K562 (cell line): ENCODE measurements at regions not wholly inside any gene's neighbourhood (a gene's known extent, or its start where the extent isn't known, plus 50 kb on each side); places are given as distances from the start of the nearest gene placed in this dataset.

Experiments used
- ATAC-seq: fragments of 200-7000 bp; cut with Tn5 transposase; 3 replicates; pipeline ENCODE4 v1.9.1; 2020; ENCODE audit warnings: moderate library complexity
- BruUV-seq: library from RNA; stranded (reverse); fragments of 400-500 nt; replicated peaks from 2 replicates; lab custom pipeline; 2021; lab: Mats Ljungman, UMichigan
- CTCF ChIA-PET: fragments of 300-600 bp; formaldehyde crosslinking; extraction: SDS; loops from one replicate; lab custom pipeline; 2021; ENCODE audit warnings: low intra/inter-chr PET ratio; lab: Yijun Ruan, JAX
- POLR2A ChIA-PET: fragments of 300-600, 350-650 bp; sonication (Branson Sonifier 250); formaldehyde crosslinking; extraction: SDS; loops from one replicate; lab custom pipeline; 2021; ENCODE audit warnings: antibody characterized with exemption, inconsistent platforms; lab: Yijun Ruan, JAX
- DNase-seq, 4 experiments: peaks; one replicate each; pipeline versions ENCODE4 v3.0.0 to v3.0.0-alpha.2; 2011 to 2018; ENCODE audit warnings: low spot score in 3 of 4, mixed read lengths in 3 of 4; ENCODE audit errors: extremely low read depth in 1 of 4
- FAIRE-seq: peaks from 2 replicates; lab custom pipeline; 2011; peaks lifted over from hg19 to GRCh38; lab: Jason Lieb, UNC
- H2AFZ ChIP-seq: 2 replicates; pipeline ENCODE4 v1.6.0; 2011; ENCODE audit warnings: low read depth, low read length, control low read depth, inconsistent platforms
- H3K27ac ChIP-seq: fragments of 200-600 bp; 3 replicates; pipeline ENCODE4 v1.8.0; 2011; ENCODE audit warnings: low read depth, mild to moderate bottlenecking, control low read depth, inconsistent platforms, low read length, moderate library complexity, mixed read lengths; ENCODE audit errors: extremely low read depth
- H3K27me3 ChIP-seq, 2 experiments: fragments of 300-600 bp in 1 of 2; 2 replicates in 1 of 2; 3 replicates in 1 of 2; pipeline versions ENCODE4 v1.6.0 to v1.8.0; 2011; ENCODE audit warnings: inconsistent platforms in 2 of 2, low read length in 2 of 2, mild to moderate bottlenecking in 1 of 2, mixed read lengths in 1 of 2, moderate library complexity in 1 of 2; ENCODE audit not compliant: control insufficient read depth in 2 of 2, insufficient read depth in 2 of 2
- H3K36me3 ChIP-seq: fragments of 300-600 bp; 3 replicates; pipeline ENCODE4 v1.8.0; 2011; ENCODE audit warnings: mild to moderate bottlenecking, low read length, inconsistent platforms; ENCODE audit not compliant: control insufficient read depth, insufficient read depth
- H3K4me1 ChIP-seq, 2 experiments: fragments of 200-600 bp in 1 of 2; replicated peaks in 1 of 2; 2 replicates in 1 of 2; 3 replicates in 1 of 2; pipeline versions ENCODE4 v1.5.1 to v1.8.0; 2011; ENCODE audit warnings: inconsistent platforms in 2 of 2, low read length in 2 of 2, mild to moderate bottlenecking in 1 of 2, mixed read lengths in 1 of 2, moderate library complexity in 1 of 2; ENCODE audit not compliant: control insufficient read depth in 2 of 2, insufficient read depth in 2 of 2
- H3K4me2 ChIP-seq: 2 replicates; pipeline ENCODE4 v1.6.1; 2011; ENCODE audit warnings: low read length, control low read depth, inconsistent platforms, mixed read lengths; ENCODE audit not compliant: insufficient read depth
- H3K4me3 ChIP-seq: fragments of 200-600 bp; sonication (generic), shearing (Covaris generic); 2 replicates; pipeline ENCODE4 v1.5.1; 2016; ENCODE audit warnings: control low read depth, inconsistent platforms
- H3K79me2 ChIP-seq: fragments of 200-600 bp; 3 replicates; pipeline ENCODE4 v1.8.0; 2011; ENCODE audit warnings: low read length, inconsistent platforms; ENCODE audit not compliant: control insufficient read depth, insufficient read depth
- H3K9ac ChIP-seq, 2 experiments: 2 replicates each; pipeline versions ENCODE4 v1.6.0 to v1.6.1; 2011; ENCODE audit warnings: low read depth in 2 of 2, low read length in 2 of 2, control low read depth in 1 of 2, inconsistent platforms in 1 of 2, mild to moderate bottlenecking in 1 of 2, mixed read lengths in 1 of 2; ENCODE audit not compliant: insufficient read depth in 1 of 2
- H3K9me1 ChIP-seq: one replicate; pipeline ENCODE4 v1.6.0; 2011; ENCODE audit warnings: inconsistent platforms, mild to moderate bottlenecking, low read length, moderate library complexity; ENCODE audit not compliant: control insufficient read depth, insufficient read depth
- H3K9me3 ChIP-seq: replicated peaks from 2 replicates; pipeline ENCODE4 v1.5.1; 2011; ENCODE audit warnings: low read depth, low read length, inconsistent platforms; ENCODE audit not compliant: control insufficient read depth, insufficient read depth
- H4K20me1 ChIP-seq: replicated peaks from 2 replicates; pipeline ENCODE4 v1.6.1; 2011; ENCODE audit warnings: low read length, inconsistent platforms, mixed read lengths; ENCODE audit not compliant: control insufficient read depth, insufficient read depth
- ARID3A ChIP-seq: IDR thresholded peaks from 2 replicates; pipeline ENCODE4 v1.6.1; 2012; ENCODE audit warnings: low read depth, low read length, improper control_type of control experiment, borderline replicate concordance
- BHLHE40 ChIP-seq: IDR thresholded peaks from 2 replicates; pipeline ENCODE4 v1.6.1; 2011; ENCODE audit warnings: low read length, improper control_type of control experiment
- C11orf30 ChIP-seq: fragments of 450-650 bp; IDR thresholded peaks from 2 replicates; pipeline ENCODE4 v1.6.1; 2016; ENCODE audit warnings: low read depth, mild to moderate bottlenecking
- CCAR2 ChIP-seq: fragments of 200-400 bp; formaldehyde crosslinking; IDR thresholded peaks from 2 replicates; pipeline ENCODE4 v1.6.1; 2017; ENCODE audit warnings: mild to moderate bottlenecking, low read depth, low read length
- CREBBP ChIP-seq: IDR thresholded peaks from one replicate; pipeline ENCODE4 v1.6.1; 2012; ENCODE audit warnings: low read depth, mild to moderate bottlenecking, control low read depth, inconsistent platforms, low read length
- HBP1 ChIP-seq: fragments of 450-650 bp; formaldehyde crosslinking; IDR thresholded peaks from 2 replicates; pipeline ENCODE4 v1.4.0; 2022; ENCODE audit warnings: missing genetic modification characterization
- HDAC6 ChIP-seq: IDR thresholded peaks from 2 replicates; pipeline ENCODE4 v1.6.1; 2012; ENCODE audit warnings: low read depth, mild to moderate bottlenecking, control low read depth, inconsistent platforms, low read length, moderate library complexity
- MAFF ChIP-seq: IDR thresholded peaks from 2 replicates; pipeline ENCODE4 v1.6.1; 2012; ENCODE audit warnings: low read length, improper control_type of control experiment
- MAFK ChIP-seq: IDR thresholded peaks from 2 replicates; pipeline ENCODE4 v1.6.1; 2011; ENCODE audit warnings: low read length, improper control_type of control experiment
- NBN ChIP-seq: fragments of 450-650 bp; IDR thresholded peaks from 2 replicates; pipeline ENCODE4 v1.6.1; 2016; ENCODE audit warnings: low read depth, mild to moderate bottlenecking
- POLR2B ChIP-seq: fragments of 450-650 bp; IDR thresholded peaks from 2 replicates; pipeline ENCODE4 v1.6.1; 2018; ENCODE audit warnings: low read depth; ENCODE audit not compliant: partially characterized antibody
- SNIP1 ChIP-seq: fragments of 450-650 bp; IDR thresholded peaks from 2 replicates; pipeline ENCODE4 v1.7.1; 2017; ENCODE audit warnings: low read depth, mild to moderate bottlenecking
- TGIF2 ChIP-seq: sonication (generic); formaldehyde crosslinking; IDR thresholded peaks from 2 replicates; pipeline ENCODE4 v1.8.1; 2022; ENCODE audit warnings: mild to moderate bottlenecking, missing genetic modification reagents, moderate library complexity
- ZBTB17 ChIP-seq: fragments of 450-650 bp; formaldehyde crosslinking; IDR thresholded peaks from 2 replicates; pipeline ENCODE4 v1.4.0; 2020; ENCODE audit warnings: mild to moderate bottlenecking
- ZNF23 ChIP-seq: fragments of 250-450 bp; sonication (Bioruptor Pico); IDR thresholded peaks from 2 replicates; pipeline ENCODE4 v1.4.0; 2020; ENCODE audit warnings: mild to moderate bottlenecking
- ZNF24 ChIP-seq: fragments of 450-650 bp; IDR thresholded peaks from 2 replicates; pipeline ENCODE4 v1.6.1; 2016
- ZNF274 ChIP-seq: IDR thresholded peaks from 2 replicates; pipeline ENCODE4 v1.6.1; 2011; ENCODE audit warnings: low read depth, mild to moderate bottlenecking, low read length, moderate library complexity, borderline replicate concordance
- ZNF384 ChIP-seq: IDR thresholded peaks from 2 replicates; pipeline ENCODE4 v1.6.1; 2012; ENCODE audit warnings: low read depth, low read length, improper control_type of control experiment
- ZNF584 ChIP-seq: fragments of 200-800 bp; sonication (Bioruptor generic); IDR thresholded peaks from 2 replicates; pipeline ENCODE4 v1.6.1; 2016; ENCODE audit warnings: low read depth, mild to moderate bottlenecking, missing genetic modification characterization, missing compliant biosample characterization
- ZNF639 ChIP-seq, 2 experiments: fragments of 200-800 bp in 1 of 2; sonication (Bioruptor generic) in 1 of 2; sonication (generic) in 1 of 2; formaldehyde crosslinking in 1 of 2; IDR thresholded peaks in 1 of 2; conservative IDR thresholded peaks in 1 of 2; 2 replicates each; pipeline versions ENCODE4 v1.5.0 to v1.6.1; 2016 to 2020; ENCODE audit warnings: missing compliant biosample characterization in 1 of 2, missing genetic modification characterization in 1 of 2, missing genetic modification reagents in 1 of 2
- WGBS: fragments of 100-300 bp; shearing (Covaris generic); methylation state at CpG from one replicate; pipeline ENCODE4 v1.1.6; 2016; ENCODE audit warnings: low coverage, mixed read lengths; ENCODE audit not compliant: insufficient coverage; ENCODE audit errors: missing lambda C conversion rate; 5-methylcytosine and 5-hydroxymethylcytosine counted together
- in situ Hi-C: fragments of 300-500 bp; cut with MboI; formaldehyde crosslinking; loops from 4 replicates; pipeline ENCODE4 v1.15.0; 2018; ENCODE audit warnings: inconsistent platforms, mixed read lengths
- intact Hi-C: fragments of 100-400 bp; cut with micrococcal nuclease; formaldehyde crosslinking; loops from 2 replicates; pipeline ENCODE4 v1.14.2; 2022

- CTCF ChIA-PET, result no interaction called here
- no peak for FAIRE-seq
Observed at GRCh38 chr16:86257546-86257945, 252.8 kb upstream of the FOXF1 start.

More at GRCh38 chr16:86257546-86257945, 252.8 kb upstream of the FOXF1 start:
- Histone ChIP-seq H2AFZ (no peak overlapping the region), H3K4me2 (no peak overlapping the region), H3K27ac (no peak overlapping the region), H4K20me1 (no peaks in the 10 kb centered on the region), H3K4me3 (no peak overlapping the region), H3K9ac (no peak overlapping the region), H3K36me3 (no peaks in the 10 kb centered on the region), H3K9me3 (no peaks in the 10 kb centered on the region), H3K79me2 (no peaks in the 10 kb centered on the region), H3K9me1 (no peaks in the 10 kb centered on the region), H3K4me1 (no peaks in the 10 kb centered on the region), H3K27me3 (no peaks in the 10 kb centered on the region)
- DNase-seq (no peak), ATAC-seq (no peak)
- WGBS, result 0% methylated on average over 5 of the region's 5 CpGs
- in situ Hi-C loops, result no loop called here
- POLR2A ChIA-PET, result interaction anchor here (1.3 kb wide), 1 partner anchor 24 kb away, joined by 3 read pairs; no protein-coding TSS in a partner anchor
- intact Hi-C loops, result loop anchor here (10.0 kb wide), 1 partner anchor 267 kb away; no protein-coding TSS in a partner anchor
- TF ChIP-seq ZNF24, result no peak
- no peak for TF ChIP-seq ZNF274
- TF ChIP-seq BHLHE40, result no peak
- TF ChIP-seq POLR2B, result no peak
- TF ChIP-seq HDAC6, result no peak
- TF ChIP-seq SNIP1, result no peak
- TF ChIP-seq ZNF639 (CRISPR knock-in tag; conservative IDR thresholded peaks at IDR 0.05 in 1 of 2, IDR thresholded peaks at IDR 0.05 in 1 of 2), result no peak
- no peak for TF ChIP-seq ZNF384
- TF ChIP-seq NBN, result no peak
- no peak for TF ChIP-seq ZNF23 (CRISPR knock-in tag)
- no peak for TF ChIP-seq MAFF
- no peak for TF ChIP-seq C11orf30
- no peak for TF ChIP-seq TGIF2 (CRISPR knock-in tag)
- TF ChIP-seq ARID3A, result no peak
- TF ChIP-seq CREBBP, result no peak
- TF ChIP-seq HBP1 (CRISPR knock-in tag), result no peak
- TF ChIP-seq MAFK, result no peak
- no peak for TF ChIP-seq ZBTB17 (CRISPR knock-in tag)
- no peak for TF ChIP-seq ZNF584
- TF ChIP-seq CCAR2, result no peak
- BruUV-seq, result no TSS peak
